CD8-positive, alpha-beta memory T cell (primary cell): ENCODE measurements at regions not wholly inside any gene's neighbourhood (a gene's known extent, or its start where the extent isn't known, plus 50 kb on each side); places are given as distances from the start of the nearest gene placed in this dataset.

Source experiments
- CTCF ChIA-PET: fragments of 350-600 bp; sonication (Branson Sonifier 250); formaldehyde crosslinking; loops from one replicate; lab custom pipeline; 2021; ENCODE audit warnings: antibody characterized with exemption; lab: Charles Lee
- POLR2A ChIA-PET: fragments of 350-600 bp; sonication (Branson Sonifier 250); formaldehyde crosslinking; loops from one replicate; lab custom pipeline; 2021; ENCODE audit warnings: antibody characterized with exemption; lab: Charles Lee
- DNase-seq, 5 donors: peaks; one replicate each; pipeline versions ENCODE4 v3.0.0 to v3.0.0-alpha.2; 2020 to 2022; ENCODE audit warnings: mixed read lengths in 1 of 5
- H3K27ac ChIP-seq: one replicate; pipeline ENCODE4 v1.7.0; 2013; ENCODE audit warnings: low read depth, mild to moderate bottlenecking, low read length, moderate library complexity
- H3K27me3 ChIP-seq: 2 replicates; pipeline ENCODE4 v1.7.0; 2013; ENCODE audit warnings: low read length, mild to moderate bottlenecking; ENCODE audit not compliant: insufficient read depth, poor library complexity, severe bottlenecking
- H3K36me3 ChIP-seq: 2 replicates; pipeline ENCODE4 v1.7.0; 2013; ENCODE audit warnings: mild to moderate bottlenecking, low read length, moderate library complexity; ENCODE audit not compliant: insufficient read depth
- H3K4me1 ChIP-seq: 2 replicates; pipeline ENCODE4 v1.7.0; 2013; ENCODE audit warnings: mild to moderate bottlenecking, low read length, moderate library complexity; ENCODE audit not compliant: insufficient read depth
- H3K4me3 ChIP-seq: 2 replicates; pipeline ENCODE4 v1.7.0; 2013; ENCODE audit warnings: mild to moderate bottlenecking, low read length
- H3K9me3 ChIP-seq: 2 replicates; pipeline ENCODE4 v1.7.0; 2013; ENCODE audit warnings: mild to moderate bottlenecking, low read length
- H3K27ac Mint-ChIP-seq, 8 donors: one replicate each; pipeline ENCODE4 v1.8.0; 2020 to 2021; ENCODE audit warnings: mixed read lengths in 8 of 8, mild to moderate bottlenecking in 6 of 8, inconsistent platforms in 3 of 8, moderate library complexity in 3 of 8
- H3K27me3 Mint-ChIP-seq, 2 donors: one replicate each; pipeline ENCODE4 v1.8.0; 2020 to 2021; ENCODE audit warnings: mixed read lengths in 2 of 2, mild to moderate bottlenecking in 1 of 2, moderate library complexity in 1 of 2
- H3K36me3 Mint-ChIP-seq, 3 donors: one replicate each; pipeline ENCODE4 v1.8.0; 2020 to 2021; ENCODE audit warnings: mixed read lengths in 3 of 3, inconsistent platforms in 1 of 3, mild to moderate bottlenecking in 1 of 3
- H3K4me1 Mint-ChIP-seq, 3 donors: one replicate each; pipeline ENCODE4 v1.8.0; 2020 to 2021; ENCODE audit warnings: mixed read lengths in 3 of 3, inconsistent platforms in 1 of 3, mild to moderate bottlenecking in 1 of 3
- H3K4me3 Mint-ChIP-seq, 7 donors: one replicate each; pipeline ENCODE4 v1.8.0; 2020 to 2021; ENCODE audit warnings: mixed read lengths in 7 of 7, mild to moderate bottlenecking in 6 of 7, moderate library complexity in 4 of 7, inconsistent platforms in 2 of 7
- H3K9me3 Mint-ChIP-seq, 5 donors: one replicate each; pipeline ENCODE4 v1.8.0; 2020 to 2022; ENCODE audit warnings: mixed read lengths in 5 of 5, mild to moderate bottlenecking in 3 of 5, moderate library complexity in 2 of 5, inconsistent platforms in 1 of 5

- Histone ChIP-seq H3K4me3 (no peak overlapping the region), H3K9me3 (no peaks in the 10 kb centered on the region), H3K27me3 (no peaks in the 10 kb centered on the region), H3K27ac (no peak overlapping the region), H3K4me1 (no peaks in the 10 kb centered on the region), H3K36me3 (no peaks in the 10 kb centered on the region)
- ChIA-PET POLR2A (no interaction called here), CTCF (no interaction called here)
- H3K27ac Mint-ChIP-seq = no peak overlapping the region
- no peaks in the 10 kb centered on the region for H3K4me1 Mint-ChIP-seq
- H3K4me3 Mint-ChIP-seq = no peak overlapping the region
- H3K9me3 Mint-ChIP-seq = peaks cover 0 to 2% (median 0%) of the 10 kb centered on the region in 5 donors
- H3K36me3 Mint-ChIP-seq = peaks cover 0 to 2% (median 0%) of the 10 kb centered on the region in 3 donors
- DNase-seq = no peak
- peaks cover 0 to 6% of the 10 kb centered on the region in 2 donors for H3K27me3 Mint-ChIP-seq
Measured at GRCh38 chr7:22654831-22655230, 72.2 kb upstream of the IL6 start.

- peaks cover 0 to 6% of the 10 kb centered on the region in 2 donors for H3K27me3 Mint-ChIP-seq
- Histone ChIP-seq H3K27ac (no peak overlapping the region), H3K4me3 (no peak overlapping the region), H3K4me1 (no peaks in the 10 kb centered on the region), H3K27me3 (no peaks in the 10 kb centered on the region), H3K36me3 (no peaks in the 10 kb centered on the region), H3K9me3 (no peaks in the 10 kb centered on the region)
- DNase-seq = no peak
- H3K9me3 Mint-ChIP-seq = peaks cover 0 to 2% (median 0%) of the 10 kb centered on the region in 5 donors
- H3K27ac Mint-ChIP-seq = no peak overlapping the region
- peaks cover 0 to 2% (median 0%) of the 10 kb centered on the region in 3 donors for H3K36me3 Mint-ChIP-seq
- no peaks in the 10 kb centered on the region for H3K4me1 Mint-ChIP-seq
- no peak overlapping the region for H3K4me3 Mint-ChIP-seq
- CTCF ChIA-PET = no interaction called here
- POLR2A ChIA-PET = no interaction called here
Measured at GRCh38 chr7:22653951-22654350, 73.0 kb upstream of the IL6 start.

GRCh38 chr7:22651534-22652243, 75.3 kb upstream of the IL6 start:
- Histone ChIP-seq H3K4me1 (no peaks in the 10 kb centered on the region), H3K36me3 (no peaks in the 10 kb centered on the region), H3K27ac (no peak overlapping the region), H3K9me3 (no peaks in the 10 kb centered on the region), H3K4me3 (no peak overlapping the region), H3K27me3 (no peaks in the 10 kb centered on the region)
- no peaks in the 10 kb centered on the region for H3K4me1 Mint-ChIP-seq
- no peak overlapping the region for H3K27ac Mint-ChIP-seq
- peaks cover 0 to 6% of the 10 kb centered on the region in 2 donors for H3K27me3 Mint-ChIP-seq
- H3K4me3 Mint-ChIP-seq = no peak overlapping the region
- H3K9me3 Mint-ChIP-seq = peaks cover 6 to 16% (median 12%) of the 10 kb centered on the region in 5 donors
- ChIA-PET POLR2A (no interaction called here), CTCF (no interaction called here)
- H3K36me3 Mint-ChIP-seq = peaks cover 0 to 2% (median 0%) of the 10 kb centered on the region in 3 donors
- no peak for DNase-seq

GRCh38 chr7:22651036-22651435, 76.0 kb upstream of the IL6 start:
- CTCF ChIA-PET = no interaction called here
- Mint-ChIP-seq H3K9me3 (peaks cover 12 to 18% (median 14%) of the 10 kb centered on the region in 5 donors), H3K27ac (no peak overlapping the region), H3K27me3 (peaks cover 0 to 6% of the 10 kb centered on the region in 2 donors), H3K4me1 (no peaks in the 10 kb centered on the region), H3K4me3 (no peak overlapping the region), H3K36me3 (peaks cover 0 to 2% (median 0%) of the 10 kb centered on the region in 3 donors)
- DNase-seq = no peak
- Histone ChIP-seq H3K4me1 (no peaks in the 10 kb centered on the region), H3K36me3 (no peaks in the 10 kb centered on the region), H3K9me3 (peaks cover 4% of the 10 kb centered on the region), H3K27me3 (no peaks in the 10 kb centered on the region), H3K4me3 (no peak overlapping the region), H3K27ac (no peak overlapping the region)
- POLR2A ChIA-PET = no interaction called here

- Histone ChIP-seq H3K9me3 (peaks cover 11% of the 10 kb centered on the region), H3K4me3 (no peak overlapping the region), H3K27ac (no peak overlapping the region), H3K4me1 (no peaks in the 10 kb centered on the region), H3K27me3 (no peaks in the 10 kb centered on the region), H3K36me3 (no peaks in the 10 kb centered on the region)
- Mint-ChIP-seq H3K4me1 (no peaks in the 10 kb centered on the region), H3K27me3 (no peaks in the 10 kb centered on the region), H3K4me3 (no peak overlapping the region), H3K9me3 (peaks cover 19 to 29% (median 21%) of the 10 kb centered on the region in 5 donors), H3K27ac (no peak overlapping the region), H3K36me3 (peaks cover 0 to 2% (median 0%) of the 10 kb centered on the region in 3 donors)
- ChIA-PET POLR2A (no interaction called here), CTCF (no interaction called here)
- no peak for DNase-seq
Measured at GRCh38 chr7:22649686-22650085, 77.3 kb upstream of the IL6 start.

- H3K4me1 ChIP-seq = no peaks in the 10 kb centered on the region
- no peak for DNase-seq
- Mint-ChIP-seq H3K27me3 (no peaks in the 10 kb centered on the region), H3K27ac (no peak overlapping the region), H3K36me3 (peaks cover 0 to 3% (median 0%) of the 10 kb centered on the region in 3 donors), H3K4me3 (no peak overlapping the region), H3K9me3 (peaks cover 27 to 40% (median 30%) of the 10 kb centered on the region in 5 donors), H3K4me1 (no peaks in the 10 kb centered on the region)
- no peaks in the 10 kb centered on the region for H3K27me3 ChIP-seq
- no peaks in the 10 kb centered on the region for H3K36me3 ChIP-seq
- H3K4me3 ChIP-seq = no peak overlapping the region
- peaks cover 11% of the 10 kb centered on the region for H3K9me3 ChIP-seq
- POLR2A ChIA-PET = no interaction called here
- CTCF ChIA-PET = no interaction called here
- H3K27ac ChIP-seq = no peak overlapping the region
Measured at GRCh38 chr7:22647451-22648257, 79.3 kb upstream of the IL6 start.

GRCh38 chr7:22645418-22646181, 81.4 kb upstream of the IL6 start:
- Histone ChIP-seq H3K27ac (no peak overlapping the region), H3K9me3 (peaks cover 11% of the 10 kb centered on the region), H3K36me3 (no peaks in the 10 kb centered on the region), H3K4me3 (no peak overlapping the region), H3K27me3 (no peaks in the 10 kb centered on the region), H3K4me1 (no peaks in the 10 kb centered on the region)
- H3K4me3 Mint-ChIP-seq = no peak overlapping the region
- peaks cover 0 to 3% (median 0%) of the 10 kb centered on the region in 3 donors for H3K36me3 Mint-ChIP-seq
- POLR2A ChIA-PET = no interaction called here
- H3K27me3 Mint-ChIP-seq = no peaks in the 10 kb centered on the region
- no peak overlapping the region for H3K27ac Mint-ChIP-seq
- CTCF ChIA-PET = interaction anchor here (0.7 kb wide), 1 partner anchor 10 kb away, joined by 3 read pairs; no protein-coding TSS in a partner anchor
- no peak for DNase-seq
- peaks cover 32 to 42% (median 40%) of the 10 kb centered on the region in 5 donors for H3K9me3 Mint-ChIP-seq
- H3K4me1 Mint-ChIP-seq = peaks cover 0 to 9% (median 0%) of the 10 kb centered on the region in 3 donors
